ENCODE measurements at regions not wholly inside any gene's neighbourhood (a gene's known extent, or its start where the extent isn't known, plus 50 kb on each side); places are given as distances from the start of the nearest gene placed in this dataset.

DNA sequence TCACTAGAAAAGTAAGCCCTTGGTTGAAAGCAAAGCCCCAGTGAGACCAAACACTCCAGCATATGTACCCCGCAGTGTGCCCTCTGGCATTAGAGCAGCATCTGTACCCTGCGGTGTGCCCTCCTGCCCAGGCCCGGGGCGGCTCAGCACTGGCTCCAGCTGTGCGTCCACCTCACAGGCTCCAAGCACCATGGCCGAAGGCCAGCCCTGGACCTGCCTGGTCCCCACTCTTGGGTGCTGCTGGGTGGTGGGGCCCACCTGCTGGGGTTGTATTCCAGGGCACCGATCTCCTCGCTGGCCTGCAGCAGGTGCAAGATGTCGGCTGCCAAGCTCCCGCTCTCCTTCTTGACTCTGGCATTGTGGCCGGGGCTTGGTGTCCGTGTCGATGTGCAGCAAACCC lies 230.2 kb downstream of the TUBA3C start:
- H3K36me3 ChIP-seq (replicated peaks in 1 of 2; ENCODE audit: insufficient read depth in 1 of 2, low read depth in 2 of 2) = no peaks in the 10 kb centered on the region
- peaks cover 17% of the 10 kb centered on the region for H3K4me1 ChIP-seq
- TF ChIP-seq, protein P1, sequence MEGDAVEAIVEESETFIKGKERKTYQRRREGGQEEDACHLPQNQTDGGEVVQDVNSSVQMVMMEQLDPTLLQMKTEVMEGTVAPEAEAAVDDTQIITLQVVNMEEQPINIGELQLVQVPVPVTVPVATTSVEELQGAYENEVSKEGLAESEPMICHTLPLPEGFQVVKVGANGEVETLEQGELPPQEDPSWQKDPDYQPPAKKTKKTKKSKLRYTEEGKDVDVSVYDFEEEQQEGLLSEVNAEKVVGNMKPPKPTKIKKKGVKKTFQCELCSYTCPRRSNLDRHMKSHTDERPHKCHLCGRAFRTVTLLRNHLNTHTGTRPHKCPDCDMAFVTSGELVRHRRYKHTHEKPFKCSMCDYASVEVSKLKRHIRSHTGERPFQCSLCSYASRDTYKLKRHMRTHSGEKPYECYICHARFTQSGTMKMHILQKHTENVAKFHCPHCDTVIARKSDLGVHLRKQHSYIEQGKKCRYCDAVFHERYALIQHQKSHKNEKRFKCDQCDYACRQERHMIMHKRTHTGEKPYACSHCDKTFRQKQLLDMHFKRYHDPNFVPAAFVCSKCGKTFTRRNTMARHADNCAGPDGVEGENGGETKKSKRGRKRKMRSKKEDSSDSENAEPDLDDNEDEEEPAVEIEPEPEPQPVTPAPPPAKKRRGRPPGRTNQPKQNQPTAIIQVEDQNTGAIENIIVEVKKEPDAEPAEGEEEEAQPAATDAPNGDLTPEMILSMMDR (IDR thresholded peaks at IDR 0.05) = no peak
- TF ChIP-seq POLR2A (IDR thresholded peaks at IDR 0.05) = no peak
- WGBS, 2 donors = 75 to 90% methylated on average over 2 to 9 of the region's 13 CpGs
- DNase-seq (no peak), ATAC-seq (no peak)
- no peaks in the 10 kb centered on the region for H3K27me3 ChIP-seq
- intact Hi-C loops (cut with DNase I) = no loop called here
- no peak overlapping the region for H3K4me3 ChIP-seq
- H3K9me3 ChIP-seq = no peaks in the 10 kb centered on the region
- no peak overlapping the region for H3K27ac ChIP-seq

DNA sequence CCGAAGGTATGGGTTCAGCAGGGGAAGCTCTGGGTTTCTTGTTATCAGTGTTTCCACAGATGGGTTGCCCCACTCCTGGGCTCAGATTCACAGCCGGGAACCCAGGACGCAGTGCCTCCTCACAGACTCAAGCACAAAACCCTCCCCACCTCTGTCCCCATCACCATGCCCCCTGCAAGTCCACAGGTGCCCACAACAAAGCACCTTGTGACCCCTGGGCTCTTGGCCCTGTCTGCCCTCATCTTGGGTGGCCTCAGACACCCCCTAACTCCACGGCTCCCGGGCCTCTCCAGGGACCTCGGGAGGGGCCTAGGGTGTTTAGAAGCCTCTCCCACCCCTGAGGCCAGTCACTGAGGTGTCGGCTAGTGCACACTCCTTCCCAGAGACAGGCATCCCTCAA lies 231.7 kb downstream of the TUBA3C start:
- TF ChIP-seq POLR2A (IDR thresholded peaks at IDR 0.05) = no peak
- H3K9me3 ChIP-seq = no peaks in the 10 kb centered on the region
- ATAC-seq = no peak

DNA sequence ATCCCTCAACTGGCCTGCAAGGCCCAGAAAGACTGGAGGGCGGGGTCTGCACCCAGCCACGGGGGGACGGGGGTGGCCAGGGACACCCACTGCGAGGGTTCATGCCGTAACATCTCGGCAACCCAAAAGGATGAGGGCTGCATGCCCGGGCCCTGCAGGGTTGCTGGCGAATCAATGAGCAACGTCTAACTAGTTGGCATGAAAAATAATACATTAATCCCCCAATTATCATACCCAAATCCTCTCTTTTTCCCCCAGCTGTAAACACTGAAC lies 232.2 kb downstream of the TUBA3C start:
- WGBS, 2 donors = 54 to 81% methylated on average over 5 to 9 of the region's 9 CpGs

More for the DNA sequence above, 231.7 kb downstream of the TUBA3C start:
- no peak overlapping the region for H3K4me3 ChIP-seq
- no peak for DNase-seq
- intact Hi-C loops (cut with DNase I) = no loop called here
- H3K4me1 ChIP-seq = peaks cover 17% of the 10 kb centered on the region
- WGBS, 2 donors = 65 to 93% methylated on average over 3 to 4 of the region's 7 CpGs
- no peak overlapping the region for H3K27ac ChIP-seq
- H3K36me3 ChIP-seq (replicated peaks in 1 of 2; ENCODE audit: insufficient read depth in 1 of 2, low read depth in 2 of 2) = no peaks in the 10 kb centered on the region
- H3K27me3 ChIP-seq = no peaks in the 10 kb centered on the region

DNA sequence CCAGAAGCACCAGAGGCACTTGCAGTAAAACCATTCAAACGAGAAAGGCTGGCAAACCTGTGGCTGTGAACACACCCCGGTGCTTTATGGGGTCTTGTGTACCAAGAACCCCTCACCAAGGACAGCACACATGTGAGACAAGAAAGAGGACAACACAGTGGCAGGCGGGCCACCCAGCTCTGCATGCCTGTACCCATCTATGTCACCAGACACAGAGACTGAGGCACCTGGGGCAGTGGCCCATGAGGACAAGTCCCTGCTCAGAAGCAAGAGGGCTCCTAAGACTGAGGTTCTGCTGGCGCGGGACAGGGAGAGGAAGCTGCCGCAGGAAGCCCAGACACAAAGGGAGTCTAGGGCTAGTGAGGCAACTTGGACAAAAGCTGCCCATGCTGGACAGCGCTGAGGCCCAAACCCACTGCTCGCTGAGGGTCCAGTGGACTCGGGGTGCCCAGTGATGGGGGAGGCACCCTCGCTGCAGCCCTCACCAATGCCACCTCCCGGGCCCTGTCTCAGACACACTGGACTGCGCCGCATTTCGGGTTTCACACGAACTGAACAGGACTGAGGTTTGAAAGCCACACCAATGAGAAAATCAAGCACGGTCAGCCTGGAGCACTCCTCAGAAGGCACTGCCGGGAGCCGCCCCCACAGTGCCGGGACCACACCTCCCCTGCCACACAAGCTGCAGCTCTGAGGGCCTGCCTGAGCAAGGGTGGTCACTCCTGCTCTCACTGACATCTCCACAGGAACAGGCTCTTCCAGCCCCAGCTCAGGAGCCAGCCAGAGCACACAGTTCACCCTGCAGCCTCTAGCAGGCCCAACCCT lies 232.7 kb downstream of the TUBA3C start:
- WGBS, 2 donors = 73 to 78% methylated on average over 8 to 19 of the region's 19 CpGs
- TF ChIP-seq, protein P1 (IDR thresholded peaks at IDR 0.05) = no peak
- no peak for TF ChIP-seq POLR2A (IDR thresholded peaks at IDR 0.05)
- intact Hi-C loops (cut with DNase I) = no loop called here
- Histone ChIP-seq H3K27me3 (no peaks in the 10 kb centered on the region), H3K36me3 (replicated peaks in 1 of 2; ENCODE audit: insufficient read depth in 1 of 2, low read depth in 2 of 2) (no peaks in the 10 kb centered on the region), H3K4me3 (no peak overlapping the region), H3K27ac (no peak overlapping the region), H3K9me3 (no peaks in the 10 kb centered on the region), H3K4me1 (peaks cover 14% of the 10 kb centered on the region)
- no peak for ATAC-seq
- no peak for DNase-seq

More for the DNA sequence above, 232.2 kb downstream of the TUBA3C start:
- H3K36me3 ChIP-seq (replicated peaks in 1 of 2; ENCODE audit: insufficient read depth in 1 of 2, low read depth in 2 of 2) = no peaks in the 10 kb centered on the region
- TF ChIP-seq POLR2A (IDR thresholded peaks at IDR 0.05) = no peak
- no peak overlapping the region for H3K27ac ChIP-seq
- H3K9me3 ChIP-seq = no peaks in the 10 kb centered on the region
- intact Hi-C loops (cut with DNase I) = no loop called here
- no peak overlapping the region for H3K4me3 ChIP-seq
- DNase-seq = no peak
- no peaks in the 10 kb centered on the region for H3K27me3 ChIP-seq
- peaks cover 17% of the 10 kb centered on the region for H3K4me1 ChIP-seq
- no peak for ATAC-seq

DNA sequence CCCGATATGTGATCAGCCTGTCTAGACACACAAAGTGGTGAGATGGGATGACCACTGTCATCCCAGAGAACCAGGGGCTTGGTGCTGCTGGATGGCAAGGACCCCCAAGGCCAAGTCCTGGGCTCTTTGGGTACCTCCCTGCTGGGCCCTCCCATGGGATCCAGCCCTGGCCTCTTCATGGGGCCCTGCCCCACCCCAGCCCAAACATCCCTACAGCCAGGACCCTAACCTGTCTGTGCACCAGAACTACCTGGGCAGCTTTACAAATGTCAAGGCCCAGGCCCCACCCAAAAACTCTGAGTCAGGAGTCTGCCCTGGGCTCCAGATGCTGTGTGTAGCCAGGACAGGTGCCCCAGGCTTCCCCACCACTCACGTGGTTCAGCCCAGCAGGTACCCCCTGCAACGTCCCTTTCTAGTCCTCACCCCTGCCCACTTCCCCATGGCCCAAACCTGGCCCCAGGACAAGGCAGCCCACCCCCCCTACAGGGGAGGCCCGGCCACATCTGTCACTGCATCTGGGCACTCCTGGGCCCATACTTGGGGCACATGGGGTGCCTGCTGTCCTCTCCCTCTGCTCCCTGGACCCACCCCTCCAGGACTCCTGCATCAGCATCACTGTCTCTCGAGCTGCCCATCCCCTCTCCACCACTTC lies 233.5 kb downstream of the TUBA3C start:
- Histone ChIP-seq H3K9me3 (no peaks in the 10 kb centered on the region), H3K4me1 (peaks cover 6% of the 10 kb centered on the region), H3K4me3 (no peak overlapping the region), H3K27me3 (no peaks in the 10 kb centered on the region), H3K36me3 (replicated peaks in 1 of 2; ENCODE audit: insufficient read depth in 1 of 2, low read depth in 2 of 2) (no peaks in the 10 kb centered on the region), H3K27ac (no peak overlapping the region)
- ATAC-seq = no peak
- intact Hi-C loops (cut with DNase I) = no loop called here
- 48 to 71% methylated on average over 2 to 5 of the region's 5 CpGs for WGBS, 2 donors
- no peak for DNase-seq
- no peak for TF ChIP-seq POLR2A (IDR thresholded peaks at IDR 0.05)
- TF ChIP-seq, protein P1 (IDR thresholded peaks at IDR 0.05) = no peak
